A549 (cell line): ENCODE measurements at regions not wholly inside any gene's neighbourhood (a gene's known extent, or its start where the extent isn't known, plus 50 kb on each side); places are given as distances from the start of the nearest gene placed in this dataset.

Source experiments
- CTCF ChIP-seq: fragments of >200 bp; sonication (Bioruptor Twin); formaldehyde crosslinking; IDR thresholded peaks from 3 replicates; pipeline ENCODE4 v1.5.1; 2016
- HMGXB4 ChIP-seq: fragments of 250-450 bp; sonication (Bioruptor Pico); IDR thresholded peaks from 2 replicates; pipeline ENCODE4 v1.5.0; 2021; ENCODE audit warnings: mild to moderate bottlenecking, moderate library complexity, borderline replicate concordance
- MAFK ChIP-seq: fragments of 450-650 bp; IDR thresholded peaks from 2 replicates; pipeline ENCODE4 v1.6.1; 2014; ENCODE audit not compliant: partially characterized antibody
- RAD21 ChIP-seq, 2 experiments: fragments of >200 bp in 1 of 2; sonication (Bioruptor Twin) in 1 of 2; formaldehyde crosslinking in 1 of 2; IDR thresholded peaks in 1 of 2; conservative IDR thresholded peaks in 1 of 2; 2 replicates in 1 of 2; 3 replicates in 1 of 2; pipeline ENCODE4 v1.6.1; 2012 to 2018; ENCODE audit warnings: inconsistent platforms in 1 of 2
- RARB ChIP-seq: fragments of 250-450 bp; sonication (Bioruptor Pico); IDR thresholded peaks from 2 replicates; pipeline ENCODE4 v1.8.0; 2021; ENCODE audit warnings: mild to moderate bottlenecking, moderate library complexity
- TF ChIP-seq, protein P1 (sequence below): IDR thresholded peaks from 2 replicates; pipeline ENCODE4 v1.6.1; 2012

GRCh38 chr2:209348433-209348832 is 75.4 kb upstream of the MAP2 start:
- TF ChIP-seq, protein P1, sequence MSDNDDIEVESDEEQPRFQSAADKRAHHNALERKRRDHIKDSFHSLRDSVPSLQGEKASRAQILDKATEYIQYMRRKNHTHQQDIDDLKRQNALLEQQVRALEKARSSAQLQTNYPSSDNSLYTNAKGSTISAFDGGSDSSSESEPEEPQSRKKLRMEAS, result no peak
- TF ChIP-seq CTCF (no peak), MAFK (no peak), HMGXB4 (no peak), RAD21 (conservative IDR thresholded peaks at IDR 0.05 in 1 of 2, IDR thresholded peaks at IDR 0.05 in 1 of 2) (no peak), RARB (CRISPR knock-in tag) (no peak)
